Activated CD8-positive, alpha-beta memory T cell treated with anti-CD3 and anti-CD28 coated beads for 1 hour (primary cell): ENCODE measurements at regions not wholly inside any gene's neighbourhood (a gene's known extent, or its start where the extent isn't known, plus 50 kb on each side); places are given as distances from the start of the nearest gene placed in this dataset.
"Not testable (repeated sequence)": the region's sequence is repeated elsewhere in the genome, so short reads cannot be mapped to it uniquely, and the experiment has no call there.

Experiments used
- DNase-seq, 2 donors: peaks; one replicate each; pipeline ENCODE4 v3.0.0-alpha.2; 2020; ENCODE audit warnings: low read depth in 1 of 2; ENCODE audit errors: extremely low read depth in 1 of 2

GRCh38 chr22:26957897-26958296 lies 300.5 kb downstream of the MIAT start:
- no peak for DNase-seq

DNA sequence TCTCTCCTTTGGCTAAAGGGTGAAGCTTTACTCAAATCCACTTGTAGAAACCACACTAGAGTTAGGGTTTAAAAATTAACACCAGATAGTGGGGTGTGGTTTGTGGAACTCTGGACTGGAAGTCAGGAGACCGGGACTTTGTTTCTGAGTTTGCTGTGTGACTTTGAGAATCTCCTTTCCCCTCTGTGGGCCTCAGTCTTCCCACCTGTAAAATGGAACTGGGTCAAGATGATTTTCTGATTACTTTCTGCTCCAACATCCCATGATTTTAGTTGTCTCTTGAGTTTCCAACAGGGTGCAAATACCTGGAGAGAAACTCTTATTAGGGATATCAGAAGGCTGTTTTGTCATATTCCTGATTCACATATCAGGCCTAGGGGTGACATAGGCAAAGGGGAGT lies 301.0 kb downstream of the MIAT start:
- DNase-seq: no peak

DNA sequence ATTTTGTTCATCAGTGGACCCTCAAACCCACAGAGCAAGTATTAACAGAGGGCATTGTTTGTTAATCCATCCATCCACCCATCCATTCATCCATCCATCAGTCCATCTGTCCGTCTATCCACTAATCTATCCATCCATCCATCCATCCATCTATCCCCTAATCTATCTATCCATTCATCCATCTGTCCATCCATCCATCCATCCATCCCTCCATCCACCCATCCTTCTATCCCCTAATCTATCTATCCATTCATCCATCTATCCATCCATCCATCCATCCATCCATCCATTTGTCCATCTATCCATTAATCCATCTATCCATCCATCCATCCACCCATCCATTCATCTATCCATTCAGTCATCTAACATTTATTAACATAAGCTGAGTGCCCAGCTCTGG lies 307.3 kb downstream of the MIAT start:
- no peak for DNase-seq

- no peak for DNase-seq
Measured at GRCh38 chr22:26967282-26967681, 309.9 kb downstream of the MIAT start.

DNA sequence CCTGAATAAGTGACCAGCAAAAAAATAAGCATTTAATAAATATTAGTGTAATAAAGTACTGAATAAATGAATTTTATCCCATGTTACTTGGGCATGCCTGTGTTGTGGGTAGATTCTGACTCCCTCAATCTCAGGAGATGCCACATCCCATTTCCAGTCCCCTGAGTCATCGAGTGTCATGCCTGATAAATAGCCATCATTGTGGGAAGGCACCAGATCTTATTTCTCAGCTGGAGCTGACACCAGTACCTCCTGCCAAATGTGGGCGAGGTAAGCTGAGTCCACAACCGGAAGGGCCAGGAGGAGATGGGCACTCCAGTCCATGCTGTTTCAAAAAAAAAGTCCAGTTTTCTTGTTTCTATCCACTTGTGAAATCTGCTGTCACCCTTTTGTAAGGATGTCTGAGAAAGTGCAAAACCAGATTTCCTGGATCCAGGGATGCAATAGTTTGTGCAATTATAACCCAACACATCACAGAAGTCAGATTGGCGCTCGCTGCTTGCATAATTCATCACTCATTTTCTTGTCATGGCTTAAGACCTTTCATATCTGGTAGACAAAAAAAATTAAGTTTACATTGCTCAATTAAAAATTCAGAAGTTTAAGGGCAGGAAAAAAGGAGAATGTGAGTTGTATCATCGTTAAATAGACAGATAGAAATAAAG lies 311.6 kb downstream of the MIAT start:
- no peak for DNase-seq

GRCh38 chr22:26970809-26971394 lies 313.5 kb downstream of the MIAT start:
- DNase-seq: no peak

GRCh38 chr22:26972286-26972685 lies 314.9 kb downstream of the MIAT start:
- no peak for DNase-seq

DNA sequence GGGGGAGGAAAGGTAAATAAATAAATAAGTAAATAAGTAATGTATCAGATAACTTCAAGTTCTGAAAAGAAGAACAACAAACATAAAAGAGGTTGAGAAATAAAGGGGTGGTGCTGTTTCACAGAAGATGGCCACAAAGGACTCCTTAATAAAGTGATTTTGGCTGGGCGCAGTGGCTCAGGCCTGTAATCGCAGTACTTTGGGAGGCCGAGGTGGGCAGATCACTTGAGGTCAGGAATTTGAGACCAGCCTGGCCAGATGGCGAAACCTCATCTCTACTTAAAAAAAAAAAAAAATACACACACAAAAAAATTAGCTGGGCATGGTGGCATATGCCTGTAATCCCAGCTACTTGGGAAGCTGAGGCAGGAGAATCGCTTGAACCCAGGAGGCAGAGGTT lies 315.5 kb downstream of the MIAT start:
- DNase-seq: not testable (repeated sequence)

- DNase-seq: no peak
Measured at GRCh38 chr22:26974034-26974433, 316.6 kb downstream of the MIAT start.

- no peak for DNase-seq
Measured at GRCh38 chr22:26974914-26975803, 317.8 kb downstream of the MIAT start.

- no peak for DNase-seq
Measured at GRCh38 chr22:26975865-26976264, 318.5 kb downstream of the MIAT start.

DNA sequence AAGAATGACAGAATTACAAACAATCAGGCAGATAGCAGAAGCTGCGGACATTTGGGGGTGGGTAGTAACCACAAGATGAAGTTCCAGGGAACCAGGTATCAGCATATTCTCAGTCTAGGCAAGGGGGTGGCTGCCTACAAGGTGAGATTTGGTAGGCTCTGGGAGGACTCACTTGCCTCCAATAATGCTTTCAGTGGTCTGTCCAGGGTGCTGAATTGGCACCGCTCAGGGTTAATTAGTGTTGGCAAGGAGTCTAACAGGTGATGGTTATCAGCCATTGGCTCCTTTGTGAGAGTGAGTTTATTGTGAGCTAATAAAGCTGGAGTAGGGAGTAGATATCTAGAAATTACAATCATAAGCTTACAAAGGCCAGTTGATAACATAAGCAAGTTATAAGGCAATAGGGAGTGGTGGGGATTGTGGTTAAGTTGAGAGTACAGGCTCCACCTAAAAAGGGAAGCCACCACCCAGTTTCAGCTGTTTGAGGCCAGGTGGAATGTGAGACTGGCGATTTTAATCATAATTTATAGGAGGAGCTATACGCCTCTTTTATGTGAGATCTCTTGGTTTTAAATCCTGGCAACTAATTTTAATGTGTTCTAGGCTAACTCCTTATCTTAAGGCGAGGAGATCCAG lies 320.5 kb downstream of the MIAT start:
- DNase-seq: no peak

DNA sequence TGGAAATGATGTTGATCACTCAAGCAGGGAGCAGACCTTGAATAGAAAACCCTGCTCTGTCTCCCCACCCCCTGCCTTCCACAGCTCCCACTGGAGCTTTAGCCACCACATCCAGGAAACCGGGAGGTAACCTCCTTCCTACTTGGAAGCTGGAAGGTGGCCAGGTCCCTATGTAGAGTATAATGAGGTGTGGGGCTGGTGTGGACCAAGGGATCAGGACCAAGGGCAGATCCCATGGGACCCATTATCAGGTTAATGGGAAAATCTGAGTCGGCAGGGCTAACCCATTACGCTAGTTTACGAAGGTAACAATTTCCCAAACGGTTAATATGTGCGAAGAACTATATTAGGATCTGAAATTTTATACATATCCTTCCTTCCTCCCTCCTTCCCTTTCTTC lies 321.9 kb downstream of the MIAT start:
- DNase-seq: no peak

GRCh38 chr22:26981111-26981510 lies 323.7 kb downstream of the MIAT start:
- DNase-seq: no peak

- no peak for DNase-seq
Measured at GRCh38 chr22:26981541-26981940, 324.2 kb downstream of the MIAT start.

- no peak for DNase-seq
Measured at GRCh38 chr22:26983311-26983710, 325.9 kb downstream of the MIAT start.

- DNase-seq: no peak
Measured at GRCh38 chr22:26985206-26985605, 327.8 kb downstream of the MIAT start.

- no peak for DNase-seq
Measured at GRCh38 chr22:26985931-26986782, 328.8 kb downstream of the MIAT start.

- DNase-seq: no peak
Measured at GRCh38 chr22:26986884-26987283, 329.5 kb downstream of the MIAT start.

DNA sequence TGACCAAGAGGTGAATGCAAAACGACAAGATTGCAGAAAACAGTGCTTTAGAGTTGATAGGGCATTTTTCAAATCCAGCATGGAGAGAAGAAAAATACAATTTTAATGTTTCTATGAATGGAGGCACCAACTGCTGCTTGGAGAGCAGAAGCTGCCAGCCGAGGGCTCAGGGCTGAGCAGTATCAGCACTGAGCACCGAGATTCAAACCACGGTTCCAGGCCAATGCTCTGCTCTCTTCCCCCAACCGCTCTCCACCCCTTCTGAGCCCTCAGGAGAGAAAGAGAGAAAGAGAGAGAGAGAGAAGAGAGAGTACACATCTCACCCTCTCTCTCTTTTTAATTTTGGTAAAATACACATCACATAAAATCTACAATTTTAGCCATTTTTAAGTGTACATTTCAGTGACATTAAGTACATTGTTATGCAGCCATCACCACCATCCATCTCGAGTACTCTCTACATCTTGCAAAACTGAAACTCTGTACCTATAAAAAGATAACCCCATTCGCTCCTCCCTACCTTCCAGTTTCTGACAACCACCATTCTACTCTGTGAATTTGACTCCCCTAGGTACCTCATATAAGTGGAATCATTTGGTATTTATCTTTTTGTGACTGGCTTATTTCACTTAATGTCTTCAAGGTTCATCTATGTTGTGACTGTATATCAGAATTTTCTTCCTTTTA lies 333.3 kb downstream of the MIAT start:
- DNase-seq: no peak
